ENCODE measurements at regions not wholly inside any gene's neighbourhood (a gene's known extent, or its start where the extent isn't known, plus 50 kb on each side); places are given as distances from the start of the nearest gene placed in this dataset.

DNA sequence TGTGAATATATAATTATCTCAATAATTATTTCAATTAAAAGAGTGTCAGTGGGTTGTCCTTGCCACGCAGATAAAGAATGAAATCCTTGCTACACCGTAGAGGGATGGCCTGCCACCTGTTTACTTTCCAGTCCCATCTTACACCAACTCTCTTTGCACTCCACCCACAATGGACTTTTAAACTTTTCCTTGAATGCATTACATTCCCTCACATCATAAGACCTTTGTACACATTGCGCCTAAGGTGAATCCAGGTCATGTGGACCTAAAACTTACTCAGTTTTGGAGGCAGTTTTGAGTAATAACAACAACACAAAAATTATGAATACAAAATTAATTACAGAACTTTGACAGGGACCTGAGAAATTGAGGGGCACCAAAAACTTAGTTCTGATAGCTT is 78.7 kb upstream of the PDE5A start (continued):
- TF ChIP-seq, protein P1, sequence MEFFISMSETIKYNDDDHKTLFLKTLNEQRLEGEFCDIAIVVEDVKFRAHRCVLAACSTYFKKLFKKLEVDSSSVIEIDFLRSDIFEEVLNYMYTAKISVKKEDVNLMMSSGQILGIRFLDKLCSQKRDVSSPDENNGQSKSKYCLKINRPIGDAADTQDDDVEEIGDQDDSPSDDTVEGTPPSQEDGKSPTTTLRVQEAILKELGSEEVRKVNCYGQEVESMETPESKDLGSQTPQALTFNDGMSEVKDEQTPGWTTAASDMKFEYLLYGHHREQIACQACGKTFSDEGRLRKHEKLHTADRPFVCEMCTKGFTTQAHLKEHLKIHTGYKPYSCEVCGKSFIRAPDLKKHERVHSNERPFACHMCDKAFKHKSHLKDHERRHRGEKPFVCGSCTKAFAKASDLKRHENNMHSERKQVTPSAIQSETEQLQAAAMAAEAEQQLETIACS (CRISPR knock-in tag; IDR thresholded peaks at IDR 0.05) = no peak
- no peak for TF ChIP-seq HMGA1 (CRISPR knock-in tag; conservative IDR thresholded peaks at IDR 0.05)
- TF ChIP-seq ZNF34 (CRISPR knock-in tag; IDR thresholded peaks at IDR 0.05; ENCODE audit: borderline replicate concordance) = no peak
- TF ChIP-seq SATB2 (CRISPR knock-in tag; IDR thresholded peaks at IDR 0.05) = no peak
- TF ChIP-seq POLR2AphosphoS2 (IDR thresholded peaks at IDR 0.05; ENCODE audit: low read depth, low read length) = no peak
- TF ChIP-seq, protein P2, sequence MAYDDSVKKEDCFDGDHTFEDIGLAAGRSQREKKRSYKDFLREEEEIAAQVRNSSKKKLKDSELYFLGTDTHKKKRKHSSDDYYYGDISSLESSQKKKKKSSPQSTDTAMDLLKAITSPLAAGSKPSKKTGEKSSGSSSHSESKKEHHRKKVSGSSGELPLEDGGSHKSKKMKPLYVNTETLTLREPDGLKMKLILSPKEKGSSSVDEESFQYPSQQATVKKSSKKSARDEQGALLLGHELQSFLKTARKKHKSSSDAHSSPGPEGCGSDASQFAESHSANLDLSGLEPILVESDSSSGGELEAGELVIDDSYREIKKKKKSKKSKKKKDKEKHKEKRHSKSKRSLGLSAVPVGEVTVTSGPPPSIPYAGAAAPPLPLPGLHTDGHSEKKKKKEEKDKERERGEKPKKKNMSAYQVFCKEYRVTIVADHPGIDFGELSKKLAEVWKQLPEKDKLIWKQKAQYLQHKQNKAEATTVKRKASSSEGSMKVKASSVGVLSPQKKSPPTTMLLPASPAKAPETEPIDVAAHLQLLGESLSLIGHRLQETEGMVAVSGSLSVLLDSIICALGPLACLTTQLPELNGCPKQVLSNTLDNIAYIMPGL (CRISPR knock-in tag; IDR thresholded peaks at IDR 0.05; ENCODE audit: borderline replicate concordance in 1 of 2, low read depth in 1 of 2) = no peak
- TF ChIP-seq, protein P3, sequence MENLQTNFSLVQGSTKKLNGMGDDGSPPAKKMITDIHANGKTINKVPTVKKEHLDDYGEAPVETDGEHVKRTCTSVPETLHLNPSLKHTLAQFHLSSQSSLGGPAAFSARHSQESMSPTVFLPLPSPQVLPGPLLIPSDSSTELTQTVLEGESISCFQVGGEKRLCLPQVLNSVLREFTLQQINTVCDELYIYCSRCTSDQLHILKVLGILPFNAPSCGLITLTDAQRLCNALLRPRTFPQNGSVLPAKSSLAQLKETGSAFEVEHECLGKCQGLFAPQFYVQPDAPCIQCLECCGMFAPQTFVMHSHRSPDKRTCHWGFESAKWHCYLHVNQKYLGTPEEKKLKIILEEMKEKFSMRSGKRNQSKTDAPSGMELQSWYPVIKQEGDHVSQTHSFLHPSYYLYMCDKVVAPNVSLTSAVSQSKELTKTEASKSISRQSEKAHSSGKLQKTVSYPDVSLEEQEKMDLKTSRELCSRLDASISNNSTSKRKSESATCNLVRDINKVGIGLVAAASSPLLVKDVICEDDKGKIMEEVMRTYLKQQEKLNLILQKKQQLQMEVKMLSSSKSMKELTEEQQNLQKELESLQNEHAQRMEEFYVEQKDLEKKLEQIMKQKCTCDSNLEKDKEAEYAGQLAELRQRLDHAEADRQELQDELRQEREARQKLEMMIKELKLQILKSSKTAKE (CRISPR knock-in tag; IDR thresholded peaks at IDR 0.05; ENCODE audit: borderline replicate concordance) = no peak
- TF ChIP-seq ZNF251 (CRISPR knock-in tag; IDR thresholded peaks at IDR 0.05) = no peak
- TF ChIP-seq ZBTB1 (CRISPR knock-in tag; IDR thresholded peaks at IDR 0.05; ENCODE audit: borderline replicate concordance) = no peak
- no peak for TF ChIP-seq TCF12 (IDR thresholded peaks at IDR 0.05)
- TF ChIP-seq TCF12 (CRISPR knock-in tag; IDR thresholded peaks at IDR 0.05) = no peak
- TF ChIP-seq, protein P4, sequence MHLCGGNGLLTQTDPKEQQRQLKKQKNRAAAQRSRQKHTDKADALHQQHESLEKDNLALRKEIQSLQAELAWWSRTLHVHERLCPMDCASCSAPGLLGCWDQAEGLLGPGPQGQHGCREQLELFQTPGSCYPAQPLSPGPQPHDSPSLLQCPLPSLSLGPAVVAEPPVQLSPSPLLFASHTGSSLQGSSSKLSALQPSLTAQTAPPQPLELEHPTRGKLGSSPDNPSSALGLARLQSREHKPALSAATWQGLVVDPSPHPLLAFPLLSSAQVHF (CRISPR knock-in tag; IDR thresholded peaks at IDR 0.05) = no peak
- TF ChIP-seq NFYB (CRISPR knock-in tag; IDR thresholded peaks at IDR 0.05) = no peak
- no peak for TF ChIP-seq GTF3A (CRISPR knock-in tag; conservative IDR thresholded peaks at IDR 0.05)
- peak; percentile 49 for TF ChIP-seq THAP11 (CRISPR knock-in tag; IDR thresholded peaks at IDR 0.05)
- no peak for TF ChIP-seq TBP (CRISPR knock-in tag; IDR thresholded peaks at IDR 0.05)
- TF ChIP-seq, protein P5, sequence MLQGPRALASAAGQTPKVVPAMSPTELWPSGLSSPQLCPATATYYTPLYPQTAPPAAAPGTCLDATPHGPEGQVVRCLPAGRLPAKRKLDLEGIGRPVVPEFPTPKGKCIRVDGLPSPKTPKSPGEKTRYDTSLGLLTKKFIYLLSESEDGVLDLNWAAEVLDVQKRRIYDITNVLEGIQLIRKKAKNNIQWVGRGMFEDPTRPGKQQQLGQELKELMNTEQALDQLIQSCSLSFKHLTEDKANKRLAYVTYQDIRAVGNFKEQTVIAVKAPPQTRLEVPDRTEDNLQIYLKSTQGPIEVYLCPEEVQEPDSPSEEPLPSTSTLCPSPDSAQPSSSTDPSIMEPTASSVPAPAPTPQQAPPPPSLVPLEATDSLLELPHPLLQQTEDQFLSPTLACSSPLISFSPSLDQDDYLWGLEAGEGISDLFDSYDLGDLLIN (CRISPR knock-in tag; IDR thresholded peaks at IDR 0.05; ENCODE audit: borderline replicate concordance) = no peak
- TF ChIP-seq, protein P6, sequence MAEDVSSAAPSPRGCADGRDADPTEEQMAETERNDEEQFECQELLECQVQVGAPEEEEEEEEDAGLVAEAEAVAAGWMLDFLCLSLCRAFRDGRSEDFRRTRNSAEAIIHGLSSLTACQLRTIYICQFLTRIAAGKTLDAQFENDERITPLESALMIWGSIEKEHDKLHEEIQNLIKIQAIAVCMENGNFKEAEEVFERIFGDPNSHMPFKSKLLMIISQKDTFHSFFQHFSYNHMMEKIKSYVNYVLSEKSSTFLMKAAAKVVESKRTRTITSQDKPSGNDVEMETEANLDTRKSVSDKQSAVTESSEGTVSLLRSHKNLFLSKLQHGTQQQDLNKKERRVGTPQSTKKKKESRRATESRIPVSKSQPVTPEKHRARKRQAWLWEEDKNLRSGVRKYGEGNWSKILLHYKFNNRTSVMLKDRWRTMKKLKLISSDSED (CRISPR knock-in tag; IDR thresholded peaks at IDR 0.05) = no peak
- TF ChIP-seq, protein P7, sequence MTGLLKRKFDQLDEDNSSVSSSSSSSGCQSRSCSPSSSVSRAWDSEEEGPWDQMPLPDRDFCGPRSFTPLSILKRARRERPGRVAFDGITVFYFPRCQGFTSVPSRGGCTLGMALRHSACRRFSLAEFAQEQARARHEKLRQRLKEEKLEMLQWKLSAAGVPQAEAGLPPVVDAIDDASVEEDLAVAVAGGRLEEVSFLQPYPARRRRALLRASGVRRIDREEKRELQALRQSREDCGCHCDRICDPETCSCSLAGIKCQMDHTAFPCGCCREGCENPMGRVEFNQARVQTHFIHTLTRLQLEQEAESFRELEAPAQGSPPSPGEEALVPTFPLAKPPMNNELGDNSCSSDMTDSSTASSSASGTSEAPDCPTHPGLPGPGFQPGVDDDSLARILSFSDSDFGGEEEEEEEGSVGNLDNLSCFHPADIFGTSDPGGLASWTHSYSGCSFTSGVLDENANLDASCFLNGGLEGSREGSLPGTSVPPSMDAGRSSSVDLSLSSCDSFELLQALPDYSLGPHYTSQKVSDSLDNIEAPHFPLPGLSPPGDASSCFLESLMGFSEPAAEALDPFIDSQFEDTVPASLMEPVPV (CRISPR knock-in tag; IDR thresholded peaks at IDR 0.05) = no peak
- peak; percentile 71; the same call in 1 of the 2 replicates for TF ChIP-seq ZKSCAN8 (CRISPR knock-in tag; IDR thresholded peaks at IDR 0.05; ENCODE audit: borderline replicate concordance)
- TF ChIP-seq JDP2 (CRISPR knock-in tag; IDR thresholded peaks at IDR 0.05; ENCODE audit: borderline replicate concordance) = no peak
